DND-41 (cell line): ENCODE measurements at regions not wholly inside any gene's neighbourhood (a gene's known extent, or its start where the extent isn't known, plus 50 kb on each side); places are given as distances from the start of the nearest gene placed in this dataset.

Source experiments
- ATAC-seq: fragments of 200-7000 bp; cut with Tn5 transposase; 3 replicates; pipeline ENCODE4 v1.9.1; 2021; ENCODE audit warnings: low read depth; ENCODE audit not compliant: insufficient read depth
- DNase-seq: peaks from one replicate; pipeline ENCODE4 v3.0.0-alpha.2; 2020
- H2AFZ ChIP-seq: 2 replicates; pipeline ENCODE4 v1.6.0; 2012; ENCODE audit warnings: low read depth, low read length
- H3K27ac ChIP-seq: 2 replicates; pipeline ENCODE4 v1.5.1; 2012; ENCODE audit warnings: low read length, inconsistent platforms
- H3K27me3 ChIP-seq: fragments of 200-600 bp; sonication (generic); 2 replicates; pipeline ENCODE4 v1.6.0; 2012; ENCODE audit warnings: low read length, mild to moderate bottlenecking, inconsistent platforms; ENCODE audit not compliant: insufficient read depth, poor library complexity
- H3K36me3 ChIP-seq: 2 replicates; pipeline ENCODE4 v1.5.1; 2012; ENCODE audit warnings: low read length, inconsistent platforms; ENCODE audit not compliant: insufficient read depth
- H3K4me1 ChIP-seq: 2 replicates; pipeline ENCODE4 v1.5.1; 2012; ENCODE audit warnings: mild to moderate bottlenecking, low read length; ENCODE audit not compliant: insufficient read depth
- H3K4me2 ChIP-seq: 2 replicates; pipeline ENCODE4 v1.6.0; 2012; ENCODE audit warnings: mild to moderate bottlenecking, moderate library complexity, low read length, inconsistent platforms; ENCODE audit not compliant: insufficient read depth
- H3K4me3 ChIP-seq, 2 experiments: fragments of 200-600 bp in 1 of 2; shearing (Covaris generic) in 1 of 2; 2 replicates each; pipeline ENCODE4 v1.5.1; 2012 to 2016; ENCODE audit warnings: inconsistent platforms in 2 of 2, low read length in 2 of 2, mild to moderate bottlenecking in 2 of 2, low read depth in 1 of 2, moderate library complexity in 1 of 2
- H3K79me2 ChIP-seq: 2 replicates; pipeline ENCODE4 v1.6.0; 2012; ENCODE audit warnings: low read length, inconsistent platforms; ENCODE audit not compliant: insufficient read depth
- H3K9ac ChIP-seq: 2 replicates; pipeline ENCODE4 v1.6.0; 2012; ENCODE audit warnings: low read depth, mild to moderate bottlenecking, inconsistent platforms, low read length, moderate library complexity
- H3K9me3 ChIP-seq: 2 replicates; pipeline ENCODE4 v1.5.1; 2012; ENCODE audit warnings: low read length, moderate library complexity, mild to moderate bottlenecking, inconsistent platforms; ENCODE audit not compliant: insufficient read depth, severe bottlenecking
- H4K20me1 ChIP-seq: 2 replicates; pipeline ENCODE4 v1.6.0; 2012; ENCODE audit warnings: low read length; ENCODE audit not compliant: insufficient read depth
- EZH2 ChIP-seq: IDR thresholded peaks from 3 replicates; pipeline ENCODE4 v1.6.1; 2012; ENCODE audit warnings: borderline replicate concordance, low read depth, mild to moderate bottlenecking, moderate library complexity, low read length, inconsistent platforms; ENCODE audit not compliant: severe bottlenecking
- TF ChIP-seq, protein P1 (sequence below): IDR thresholded peaks from 2 replicates; pipeline ENCODE4 v1.5.1; 2012; ENCODE audit warnings: borderline replicate concordance, low read length, moderate library complexity, mild to moderate bottlenecking; ENCODE audit not compliant: poor library complexity, severe bottlenecking; ENCODE audit errors: extremely low read depth

DNA sequence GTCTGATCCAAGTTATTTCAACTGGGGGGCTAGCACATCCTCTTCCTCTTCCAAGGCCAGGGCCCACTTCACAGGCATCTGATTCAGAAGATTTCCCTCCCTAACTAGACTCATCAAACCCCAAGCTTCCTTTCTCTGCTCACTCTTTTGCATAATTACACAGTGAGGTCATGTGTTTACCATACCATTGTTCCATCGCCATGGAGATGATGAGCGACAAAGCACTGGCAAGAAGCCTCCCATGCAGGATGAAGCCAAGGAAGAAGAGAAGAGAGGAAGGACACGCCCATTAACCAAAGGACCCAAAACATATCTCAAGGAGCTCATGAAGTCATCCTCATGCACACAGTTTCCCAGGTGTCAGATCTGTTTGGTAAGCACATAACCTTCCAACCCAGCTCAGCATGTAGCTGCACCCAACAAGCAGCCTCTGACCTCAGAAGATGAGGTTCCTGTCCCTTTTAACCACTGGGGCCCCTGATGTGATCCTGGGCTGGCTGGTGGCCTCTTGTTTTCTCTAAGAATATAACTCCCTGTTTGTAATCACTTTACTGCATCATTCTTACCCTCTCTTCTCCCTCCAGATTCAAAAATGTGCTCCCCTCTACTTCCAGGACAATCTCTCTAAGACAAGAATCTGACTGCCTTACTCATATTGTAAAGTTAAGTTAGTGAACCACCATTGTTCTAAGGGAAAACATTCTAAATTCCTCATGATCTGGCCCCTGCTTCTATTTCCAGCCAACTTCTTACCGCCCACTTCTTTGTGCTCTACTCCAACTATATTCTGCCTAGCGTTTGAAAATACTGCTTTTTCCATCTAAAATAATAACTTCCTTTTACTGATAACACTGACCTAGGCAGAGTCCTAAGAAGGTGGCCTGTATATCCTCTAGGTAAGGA lies 190.1 kb downstream of the TTC32 start:
- Histone ChIP-seq H3K9me3 (no peaks in the 10 kb centered on the region), H3K79me2 (no peaks in the 10 kb centered on the region), H3K27me3 (no peaks in the 10 kb centered on the region), H4K20me1 (no peaks in the 10 kb centered on the region), H3K36me3 (no peaks in the 10 kb centered on the region), H3K27ac (no peak overlapping the region), H2AFZ (no peak overlapping the region), H3K9ac (no peak overlapping the region), H3K4me3 (no peak overlapping the region), H3K4me2 (no peak overlapping the region), H3K4me1 (no peaks in the 10 kb centered on the region)
- DNase-seq (no peak), ATAC-seq (no peak)
- TF ChIP-seq, protein P1, sequence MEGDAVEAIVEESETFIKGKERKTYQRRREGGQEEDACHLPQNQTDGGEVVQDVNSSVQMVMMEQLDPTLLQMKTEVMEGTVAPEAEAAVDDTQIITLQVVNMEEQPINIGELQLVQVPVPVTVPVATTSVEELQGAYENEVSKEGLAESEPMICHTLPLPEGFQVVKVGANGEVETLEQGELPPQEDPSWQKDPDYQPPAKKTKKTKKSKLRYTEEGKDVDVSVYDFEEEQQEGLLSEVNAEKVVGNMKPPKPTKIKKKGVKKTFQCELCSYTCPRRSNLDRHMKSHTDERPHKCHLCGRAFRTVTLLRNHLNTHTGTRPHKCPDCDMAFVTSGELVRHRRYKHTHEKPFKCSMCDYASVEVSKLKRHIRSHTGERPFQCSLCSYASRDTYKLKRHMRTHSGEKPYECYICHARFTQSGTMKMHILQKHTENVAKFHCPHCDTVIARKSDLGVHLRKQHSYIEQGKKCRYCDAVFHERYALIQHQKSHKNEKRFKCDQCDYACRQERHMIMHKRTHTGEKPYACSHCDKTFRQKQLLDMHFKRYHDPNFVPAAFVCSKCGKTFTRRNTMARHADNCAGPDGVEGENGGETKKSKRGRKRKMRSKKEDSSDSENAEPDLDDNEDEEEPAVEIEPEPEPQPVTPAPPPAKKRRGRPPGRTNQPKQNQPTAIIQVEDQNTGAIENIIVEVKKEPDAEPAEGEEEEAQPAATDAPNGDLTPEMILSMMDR = no peak
- TF ChIP-seq EZH2 = no peak

DNA sequence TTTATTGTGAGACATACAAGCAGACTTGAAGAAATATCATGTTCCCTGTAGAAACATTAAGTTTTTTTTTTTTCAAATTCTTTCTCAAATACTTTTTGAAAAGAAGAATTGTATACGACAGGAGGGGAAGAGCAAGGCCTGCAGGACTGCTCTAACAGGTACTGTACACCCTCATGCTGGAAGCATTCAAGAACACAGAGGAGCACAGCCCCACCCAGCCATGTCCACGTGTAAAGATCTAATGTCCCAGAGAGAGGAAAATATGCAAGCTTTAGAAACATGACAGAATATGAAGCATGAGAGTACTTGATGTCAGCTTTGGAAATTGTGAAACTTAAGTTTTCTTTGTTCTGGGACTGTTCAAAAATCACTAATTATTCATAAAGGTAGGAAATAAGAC lies 191.6 kb downstream of the TTC32 start:
- H3K9me3 ChIP-seq = no peaks in the 10 kb centered on the region
- H4K20me1 ChIP-seq = no peaks in the 10 kb centered on the region
- DNase-seq = no peak
- no peak overlapping the region for H3K9ac ChIP-seq
- TF ChIP-seq EZH2 = no peak
- TF ChIP-seq, protein P1 = no peak
- H3K79me2 ChIP-seq = no peaks in the 10 kb centered on the region
- no peak overlapping the region for H3K4me3 ChIP-seq
- H3K27me3 ChIP-seq = no peaks in the 10 kb centered on the region
- no peak for ATAC-seq
- H3K4me1 ChIP-seq = no peaks in the 10 kb centered on the region
- no peak overlapping the region for H2AFZ ChIP-seq
- H3K4me2 ChIP-seq = no peak overlapping the region
- H3K36me3 ChIP-seq = no peaks in the 10 kb centered on the region
- no peak overlapping the region for H3K27ac ChIP-seq

DNA sequence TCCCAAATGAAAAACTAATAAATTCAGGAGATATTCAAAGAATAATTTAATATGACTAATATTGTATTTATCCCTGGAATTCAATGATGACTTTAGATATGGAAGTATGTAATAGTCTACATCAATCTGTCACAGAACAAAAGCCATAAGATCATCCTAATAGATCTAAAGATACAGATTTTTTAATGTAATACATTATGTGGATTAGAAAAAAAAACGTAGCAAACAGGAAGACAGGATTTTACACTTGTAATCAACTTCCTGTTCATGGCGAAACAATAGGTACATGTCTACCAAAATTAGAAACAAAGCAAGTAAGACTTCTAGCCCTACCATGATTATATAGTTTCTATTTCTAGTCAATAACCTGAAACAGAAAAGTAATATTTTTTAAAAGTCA lies 192.2 kb downstream of the TTC32 start:
- Histone ChIP-seq H3K79me2 (no peaks in the 10 kb centered on the region), H2AFZ (no peak overlapping the region), H3K4me2 (no peak overlapping the region), H3K4me1 (no peaks in the 10 kb centered on the region), H3K27ac (no peak overlapping the region), H4K20me1 (no peaks in the 10 kb centered on the region), H3K36me3 (no peaks in the 10 kb centered on the region), H3K9me3 (no peaks in the 10 kb centered on the region), H3K9ac (no peak overlapping the region), H3K27me3 (no peaks in the 10 kb centered on the region), H3K4me3 (no peak overlapping the region)
- ATAC-seq (no peak), DNase-seq (no peak)
- no peak for TF ChIP-seq EZH2
- TF ChIP-seq, protein P1 = no peak
